Uterus (tissue), 3 donors: ENCODE measurements at regions not wholly inside any gene's neighbourhood (a gene's known extent, or its start where the extent isn't known, plus 50 kb on each side); places are given as distances from the start of the nearest gene placed in this dataset.

Experiments
- DNase-seq, 2 donors: peaks; one replicate each; pipeline ENCODE4 v3.0.0-alpha.2; 2019 to 2020
- H3K27ac ChIP-seq, 2 donors: fragments of 200-600 bp; sonication (generic); 1 replicate in 1 of 2; 2 replicates in 1 of 2; pipeline ENCODE4 v1.5.1; 2016 to 2018
- H3K27me3 ChIP-seq, 2 donors: fragments of 200-600 bp; sonication (generic); one replicate each; pipeline ENCODE4 v1.5.1; 2018 to 2019; ENCODE audit warnings: control low read depth in 1 of 2
- H3K36me3 ChIP-seq, 2 donors: fragments of 200-600 bp; sonication (generic); one replicate each; pipeline ENCODE4 v1.5.1; 2019; ENCODE audit warnings: control low read depth in 1 of 2
- H3K4me1 ChIP-seq, 2 donors: fragments of 200-600 bp; sonication (generic); one replicate each; pipeline ENCODE4 v1.5.1; 2018 to 2019; ENCODE audit warnings: control low read depth in 1 of 2
- H3K4me3 ChIP-seq, 2 donors: fragments of 200-600 bp; sonication (generic); 1 replicate in 1 of 2; 2 replicates in 1 of 2; pipeline ENCODE4 v1.5.1; 2018 to 2019; ENCODE audit warnings: mild to moderate bottlenecking in 1 of 2
- H3K9me3 ChIP-seq, 2 donors: fragments of 200-600 bp; sonication (generic); one replicate each; pipeline ENCODE4 v1.5.1; 2019; ENCODE audit warnings: control low read depth in 1 of 2
- CTCF ChIP-seq, 4 experiments: fragments of 200-600 bp in 2 of 4; fragments of 450-650 bp in 2 of 4; sonication (generic) in 2 of 4; IDR thresholded peaks; one replicate each; pipeline ENCODE4 v1.5.1; 2016 to 2019; ENCODE audit warnings: antibody characterized with exemption in 4 of 4, mild to moderate bottlenecking in 2 of 4, moderate library complexity in 1 of 4
- POLR2A ChIP-seq, 2 donors: fragments of 450-650 bp; IDR thresholded peaks; one replicate each; pipeline ENCODE4 v1.6.1; 2016; ENCODE audit warnings: antibody characterized with exemption in 2 of 2, mild to moderate bottlenecking in 1 of 2, moderate library complexity in 1 of 2
- intact Hi-C: fragments of 100-400 bp; cut with DNase I; formaldehyde crosslinking; loops from one replicate; pipeline ENCODE4 v1.15.1; 2023; ENCODE audit warnings: low total_unique reads
- donor health status: DM: yes; HTN: yes; CAD: no.

GRCh38 chr10:64617085-64617484, 1095.9 kb downstream of the REEP3 start:
- no peak for TF ChIP-seq POLR2A (IDR thresholded peaks at IDR 0.05)
- TF ChIP-seq CTCF (IDR thresholded peaks at IDR 0.05): no peak
- H3K4me1 ChIP-seq: no peaks in the 10 kb centered on the region
- H3K36me3 ChIP-seq: no peaks in the 10 kb centered on the region
- H3K4me3 ChIP-seq: no peak overlapping the region
- intact Hi-C loops: no loop called here
- H3K27me3 ChIP-seq: no peaks in the 10 kb centered on the region
- no peak overlapping the region for H3K27ac ChIP-seq
- no peaks in the 10 kb centered on the region for H3K9me3 ChIP-seq
- no peak for DNase-seq

GRCh38 chr10:64619102-64619501, 1097.9 kb downstream of the REEP3 start:
- no peak for DNase-seq
- Histone ChIP-seq H3K9me3 (no peaks in the 10 kb centered on the region), H3K27me3 (no peaks in the 10 kb centered on the region), H3K36me3 (no peaks in the 10 kb centered on the region), H3K4me1 (no peaks in the 10 kb centered on the region), H3K4me3 (no peak overlapping the region), H3K27ac (no peak overlapping the region)
- TF ChIP-seq POLR2A (IDR thresholded peaks at IDR 0.05): no peak
- TF ChIP-seq CTCF (IDR thresholded peaks at IDR 0.05): no peak
- intact Hi-C loops: no loop called here

GRCh38 chr10:64626924-64627323, 1105.7 kb downstream of the REEP3 start:
- H3K4me3 ChIP-seq: no peak overlapping the region
- no peaks in the 10 kb centered on the region for H3K27me3 ChIP-seq
- DNase-seq: no peak
- TF ChIP-seq POLR2A (IDR thresholded peaks at IDR 0.05) (no peak), CTCF (IDR thresholded peaks at IDR 0.05) (no peak)
- H3K9me3 ChIP-seq: no peaks in the 10 kb centered on the region
- intact Hi-C loops: no loop called here
- H3K27ac ChIP-seq: no peak overlapping the region
- no peaks in the 10 kb centered on the region for H3K4me1 ChIP-seq
- H3K36me3 ChIP-seq: no peaks in the 10 kb centered on the region

- no peaks in the 10 kb centered on the region for H3K9me3 ChIP-seq
- no peak overlapping the region for H3K27ac ChIP-seq
- DNase-seq: no peak
- H3K36me3 ChIP-seq: no peaks in the 10 kb centered on the region
- intact Hi-C loops: no loop called here
- no peaks in the 10 kb centered on the region for H3K27me3 ChIP-seq
- H3K4me1 ChIP-seq: no peaks in the 10 kb centered on the region
- no peak for TF ChIP-seq POLR2A (IDR thresholded peaks at IDR 0.05)
- no peak for TF ChIP-seq CTCF (IDR thresholded peaks at IDR 0.05)
- H3K4me3 ChIP-seq: no peak overlapping the region
Measured at GRCh38 chr10:64630534-64630933, 1109.3 kb downstream of the REEP3 start.

GRCh38 chr10:64635906-64636305, 1114.7 kb downstream of the REEP3 start:
- no peak for TF ChIP-seq POLR2A (IDR thresholded peaks at IDR 0.05)
- TF ChIP-seq CTCF (IDR thresholded peaks at IDR 0.05): no peak
- Histone ChIP-seq H3K36me3 (no peaks in the 10 kb centered on the region), H3K27ac (no peak overlapping the region), H3K27me3 (no peaks in the 10 kb centered on the region), H3K4me3 (no peak overlapping the region), H3K9me3 (no peaks in the 10 kb centered on the region), H3K4me1 (no peaks in the 10 kb centered on the region)
- intact Hi-C loops: no loop called here
- DNase-seq: no peak
